HG02759 (cell line): ENCODE measurements at regions not wholly inside any gene's neighbourhood (a gene's known extent, or its start where the extent isn't known, plus 50 kb on each side); places are given as distances from the start of the nearest gene placed in this dataset.
"Not testable (repeated sequence)": the region's sequence is repeated elsewhere in the genome, so short reads cannot be mapped to it uniquely, and the experiment has no call there.

Experiments used
- ATAC-seq: cut with Tn5 transposase; IDR thresholded peaks from one replicate; pipeline ENCODE4 v1.9.1; 2021; ENCODE audit warnings: mild to moderate bottlenecking, moderate library complexity; ENCODE audit not compliant: unreplicated experiment

DNA sequence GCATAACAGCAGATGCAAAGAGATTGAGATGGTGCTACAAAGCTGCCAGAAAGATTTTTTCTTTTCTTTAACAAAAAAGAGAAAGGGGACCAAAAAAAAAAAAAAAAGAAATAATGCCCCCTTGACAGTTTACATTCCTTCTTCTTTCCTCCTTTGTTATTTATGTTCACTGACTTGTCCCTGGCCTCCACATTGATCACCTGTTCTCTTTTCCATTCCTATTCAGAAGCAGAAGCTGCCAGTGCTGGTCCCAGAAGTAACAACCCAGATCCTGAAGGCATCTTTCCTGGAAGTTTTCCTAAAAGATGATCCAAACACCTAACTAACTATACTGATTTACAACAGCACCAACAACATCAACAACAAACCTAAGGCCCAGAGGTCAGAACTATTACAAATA, 728.1 kb downstream of the KCNJ2 start:
- ATAC-seq, result no peak

DNA sequence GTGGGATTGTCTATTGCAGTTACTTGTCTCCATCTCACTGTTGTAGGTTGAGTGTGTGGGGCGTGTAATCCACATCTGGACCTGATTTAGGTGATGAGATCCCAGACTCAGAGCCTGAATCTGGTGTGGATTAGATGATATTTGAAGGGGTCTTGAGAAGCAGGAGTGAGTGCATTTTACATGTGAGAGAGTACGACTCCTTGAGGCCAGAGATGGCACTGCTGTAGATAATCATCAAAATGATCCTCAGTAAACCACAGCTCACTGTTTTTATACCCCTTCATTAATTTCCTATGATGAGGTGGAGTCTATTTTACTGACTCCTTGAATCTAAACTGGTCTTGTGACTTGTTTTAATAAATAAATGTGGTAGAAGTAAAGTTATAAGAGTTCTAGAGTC, 732.5 kb downstream of the KCNJ2 start:
- ATAC-seq, result no peak

DNA sequence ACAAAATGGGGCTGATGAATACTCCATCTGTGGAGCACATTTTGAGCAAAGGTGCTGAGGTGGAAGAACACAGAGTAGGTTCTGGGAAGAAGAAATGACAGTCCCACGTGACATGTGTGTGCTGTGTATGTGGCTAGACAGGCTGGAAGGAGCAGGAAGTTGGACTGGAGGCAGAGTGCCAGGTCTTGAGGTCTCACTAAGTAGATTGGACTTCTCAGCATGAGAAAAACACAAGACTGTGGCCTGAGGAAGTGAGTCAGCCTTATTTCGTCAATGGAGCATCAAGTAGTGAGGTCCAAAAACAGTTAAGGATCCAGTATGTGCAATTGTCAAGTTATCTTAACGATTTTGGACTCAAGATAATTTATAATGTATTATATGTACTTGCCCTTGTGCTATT, 736.5 kb downstream of the KCNJ2 start:
- no peak for ATAC-seq

DNA sequence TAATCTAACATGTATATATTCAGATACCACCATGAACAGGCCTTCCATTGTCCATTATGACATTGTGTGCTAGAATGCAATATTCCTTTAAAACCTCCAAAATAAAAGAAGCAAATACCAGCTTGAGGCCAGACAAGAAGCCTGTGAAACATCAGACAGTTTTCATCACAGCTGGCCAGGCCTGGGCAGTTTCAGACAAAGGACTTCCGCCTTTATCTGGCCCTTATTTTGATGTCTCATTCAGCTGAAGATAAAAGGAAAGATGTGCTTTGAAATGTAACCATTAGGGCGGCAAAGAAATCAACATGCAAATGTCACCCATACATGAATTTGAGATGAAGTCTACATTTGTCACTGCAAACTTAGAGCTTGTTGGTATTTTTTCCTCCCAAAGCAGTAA, 737.5 kb downstream of the KCNJ2 start:
- ATAC-seq, result no peak

DNA sequence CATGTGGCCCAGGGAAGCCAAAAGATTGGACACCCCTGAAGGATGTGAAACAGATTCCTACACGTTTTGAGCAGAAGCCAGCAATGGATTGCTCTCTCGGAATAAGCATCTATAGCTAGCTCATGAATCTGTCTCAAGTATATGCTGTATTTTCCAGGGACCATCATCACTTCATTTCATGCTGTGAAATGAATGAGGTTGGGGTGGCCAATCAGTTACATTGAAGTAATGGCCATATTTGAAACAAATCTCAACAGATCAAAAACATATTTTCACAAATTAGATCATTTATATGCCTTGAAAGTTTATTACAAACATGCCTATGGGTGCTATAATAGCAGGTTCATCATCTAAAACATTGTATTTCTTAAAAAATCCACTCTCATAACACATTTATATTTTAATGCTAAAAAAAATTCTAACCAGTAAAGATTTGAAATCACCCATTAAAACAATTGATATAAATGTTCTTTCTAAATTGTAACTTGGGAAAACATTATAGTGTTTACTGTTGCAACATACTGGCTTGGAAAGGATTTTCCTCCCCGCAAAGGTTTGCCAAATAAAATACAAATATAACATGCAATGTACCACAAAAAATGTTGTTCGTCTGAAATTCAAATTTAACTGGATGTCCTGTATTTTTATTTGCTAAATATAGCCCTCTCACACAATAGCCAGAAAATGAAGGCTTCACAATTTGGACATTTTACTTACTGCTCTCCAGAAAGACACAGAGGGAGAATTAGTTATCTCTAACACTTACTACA, 743.6 kb downstream of the KCNJ2 start:
- ATAC-seq, result no peak

DNA sequence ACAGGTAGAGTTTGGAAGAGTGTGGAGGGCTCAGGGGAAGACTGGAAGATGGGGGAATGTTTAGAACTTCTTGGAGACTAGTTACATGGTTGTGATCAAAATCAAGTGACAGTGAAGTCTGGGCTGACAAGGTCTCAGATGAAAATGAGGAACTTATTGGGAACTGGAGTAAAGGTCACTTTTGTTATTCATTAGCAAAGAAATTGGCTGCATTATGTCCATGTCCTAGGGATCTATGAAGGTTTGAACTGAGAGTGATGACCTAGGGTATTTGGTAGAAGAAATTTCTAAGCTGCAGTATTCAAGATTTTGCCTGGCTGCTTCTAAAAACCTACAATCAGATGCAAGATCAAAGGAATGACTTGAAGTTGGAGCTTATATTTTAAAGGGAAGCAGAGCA, 747.1 kb downstream of the KCNJ2 start:
- no peak for ATAC-seq

DNA sequence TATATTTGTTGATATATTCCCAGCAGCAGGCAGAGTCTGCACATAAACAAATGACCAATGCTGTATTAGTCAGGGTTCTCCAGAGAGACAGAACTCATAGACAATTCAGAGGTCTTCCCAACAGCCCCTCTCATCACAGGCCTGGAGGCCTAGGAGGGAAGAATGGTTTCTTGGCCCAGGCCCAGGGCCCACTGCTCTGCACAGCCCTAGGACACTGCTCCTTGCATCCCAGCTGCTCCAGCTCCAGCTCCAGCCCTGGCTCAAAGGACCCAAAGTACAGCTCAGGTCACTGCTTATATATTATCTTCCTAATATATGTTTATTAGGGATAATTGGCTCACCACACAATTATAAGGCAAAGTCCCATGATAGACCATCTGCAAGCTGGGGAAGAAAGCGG, 749.9 kb downstream of the KCNJ2 start:
- ATAC-seq, result no peak

DNA sequence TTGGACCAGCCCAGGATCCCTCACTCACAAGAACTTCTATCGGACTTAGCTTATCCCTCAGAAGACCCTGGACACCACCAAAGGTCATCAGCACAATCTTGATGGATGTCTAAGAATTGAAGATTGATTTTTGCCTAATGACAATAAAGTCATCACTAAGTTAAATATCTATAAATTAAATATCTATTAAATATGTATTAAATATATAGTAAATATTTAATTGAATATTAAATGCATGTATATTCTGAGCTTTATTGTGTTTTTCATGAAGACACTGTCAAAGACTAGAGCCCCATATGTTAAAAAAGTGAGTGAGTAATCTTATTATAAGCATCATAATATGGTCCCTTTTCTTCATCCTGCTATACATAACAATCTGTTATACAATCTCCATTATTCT, 751.1 kb downstream of the KCNJ2 start:
- no peak for ATAC-seq

DNA sequence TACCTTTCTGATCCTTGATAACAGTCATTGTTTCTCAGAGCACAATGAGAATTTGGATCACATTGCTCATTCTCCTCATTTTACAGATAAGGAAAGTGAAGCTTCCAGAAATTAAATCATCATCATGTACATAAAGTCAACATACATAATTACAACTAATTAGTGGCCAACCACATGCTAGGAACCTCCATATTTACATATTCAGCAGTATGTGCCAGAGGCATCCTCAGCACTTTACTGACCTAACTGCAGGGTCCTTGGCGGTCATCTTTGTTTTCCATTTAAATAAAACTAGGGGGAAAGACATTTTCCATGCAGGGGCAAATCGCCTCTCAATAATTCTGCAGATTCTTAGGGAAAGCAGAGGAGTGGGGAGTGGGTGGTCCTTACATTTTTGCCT, 752.9 kb downstream of the KCNJ2 start:
- no peak for ATAC-seq

DNA sequence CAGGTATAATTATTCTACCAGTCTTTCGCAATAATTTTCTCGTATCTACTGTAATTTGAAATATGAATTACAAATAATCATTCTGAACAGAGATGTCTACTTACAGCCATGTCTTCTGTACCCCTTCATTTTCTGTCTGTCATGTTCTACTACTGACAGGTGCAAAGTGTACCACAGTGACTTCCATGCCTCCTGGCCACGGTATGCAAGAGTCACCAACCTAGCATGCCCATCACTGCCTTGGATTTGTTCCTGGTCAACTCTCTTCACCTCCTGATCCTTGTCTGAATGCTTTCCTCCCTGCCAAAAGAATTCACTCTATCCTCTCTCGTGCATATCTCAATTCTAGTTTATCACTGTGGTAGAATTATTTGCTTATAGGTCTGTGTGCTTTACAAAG, 755.4 kb downstream of the KCNJ2 start:
- ATAC-seq, result no peak

DNA sequence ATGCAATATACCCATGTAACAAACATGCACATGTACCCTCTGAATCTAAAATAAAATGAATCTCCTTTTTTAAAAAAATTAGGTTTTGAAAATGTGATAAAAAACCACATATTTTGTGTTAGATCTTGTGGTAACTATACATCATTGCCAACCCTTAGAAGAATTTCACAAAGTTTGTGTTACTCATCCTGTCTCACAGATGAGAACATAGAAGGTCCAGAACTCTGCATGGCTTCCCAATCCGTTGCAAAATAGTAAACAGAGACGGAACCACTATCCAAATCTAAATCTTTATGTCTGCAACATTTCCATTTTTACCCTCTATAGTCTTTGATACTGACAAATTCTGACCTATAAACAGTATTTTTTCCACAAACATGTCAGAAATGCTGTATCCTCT, 759.9 kb downstream of the KCNJ2 start:
- ATAC-seq, result no peak

DNA sequence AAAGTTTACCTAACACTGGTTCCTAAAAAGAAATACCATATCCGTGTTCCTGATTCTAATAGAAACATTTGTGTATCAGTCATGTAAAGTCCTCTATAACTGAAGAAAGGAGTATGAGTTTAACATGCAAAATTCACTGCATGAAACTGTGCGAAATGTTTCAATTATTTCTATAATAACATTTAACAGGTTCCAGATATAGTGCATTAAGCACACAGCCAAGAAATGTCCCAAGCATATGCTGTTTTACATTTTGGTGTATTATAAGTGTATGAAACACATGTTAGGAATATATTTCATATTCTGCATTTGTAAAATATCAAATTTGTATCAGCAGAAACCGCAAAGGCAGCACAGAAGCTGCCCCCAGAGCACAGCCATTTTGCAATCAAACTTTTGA, 764.9 kb downstream of the KCNJ2 start:
- ATAC-seq, result no peak

DNA sequence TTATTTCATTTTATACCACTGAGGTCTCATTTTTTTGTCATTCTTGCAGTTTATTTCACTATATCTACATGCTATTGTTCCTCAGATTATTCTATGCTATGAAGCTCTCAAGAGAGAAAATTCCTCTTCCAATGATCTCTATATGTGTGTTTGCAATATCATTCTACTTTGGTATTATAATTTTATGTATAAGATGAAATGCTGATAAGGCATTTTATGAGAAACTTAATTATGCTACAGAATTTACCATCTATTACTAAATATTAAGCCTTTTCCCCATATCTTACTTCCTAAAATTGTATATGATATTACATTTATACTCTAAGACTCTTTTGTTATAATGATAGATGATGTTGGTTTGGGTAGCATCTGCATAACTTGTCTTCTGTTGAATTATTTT, 765.5 kb downstream of the KCNJ2 start:
- ATAC-seq, result no peak

DNA sequence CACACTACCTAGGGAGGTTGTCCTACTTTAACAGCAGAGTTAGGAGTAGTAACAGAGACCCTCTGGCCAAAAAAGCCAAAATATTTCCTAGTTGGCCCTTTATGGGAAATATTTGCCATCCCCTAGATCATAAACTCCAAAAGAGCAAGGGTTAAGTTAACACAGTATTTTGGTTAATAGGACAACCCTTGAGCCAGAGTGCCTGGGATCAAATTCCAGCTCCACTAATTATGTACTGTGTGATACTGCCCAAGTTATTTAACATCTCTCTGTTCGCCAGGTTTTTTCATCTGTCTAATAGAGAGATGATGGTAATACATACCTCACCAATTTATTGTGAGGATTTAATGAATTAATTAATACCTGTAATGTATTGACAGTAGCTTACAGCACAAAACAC, 767.4 kb downstream of the KCNJ2 start:
- ATAC-seq, result no peak

DNA sequence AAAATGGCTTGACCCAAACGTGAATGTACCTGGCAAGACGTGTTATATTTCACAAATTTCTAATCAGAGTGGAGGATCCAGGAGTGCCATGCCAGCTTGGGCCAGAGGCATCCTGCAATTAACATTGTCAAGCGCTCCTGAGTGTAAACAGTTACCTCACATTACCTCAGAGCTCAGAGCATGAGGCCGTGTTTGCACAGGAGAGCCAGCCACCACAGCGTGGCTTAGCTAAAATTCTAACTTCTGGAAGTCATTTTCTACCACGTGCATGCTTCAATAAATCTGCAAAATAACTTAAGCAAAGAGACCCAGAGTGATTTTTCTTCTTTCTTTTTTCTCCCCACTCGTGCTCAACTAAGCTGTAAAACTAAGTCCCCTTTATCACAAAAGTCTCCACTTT, 769.0 kb downstream of the KCNJ2 start:
- no peak for ATAC-seq

DNA sequence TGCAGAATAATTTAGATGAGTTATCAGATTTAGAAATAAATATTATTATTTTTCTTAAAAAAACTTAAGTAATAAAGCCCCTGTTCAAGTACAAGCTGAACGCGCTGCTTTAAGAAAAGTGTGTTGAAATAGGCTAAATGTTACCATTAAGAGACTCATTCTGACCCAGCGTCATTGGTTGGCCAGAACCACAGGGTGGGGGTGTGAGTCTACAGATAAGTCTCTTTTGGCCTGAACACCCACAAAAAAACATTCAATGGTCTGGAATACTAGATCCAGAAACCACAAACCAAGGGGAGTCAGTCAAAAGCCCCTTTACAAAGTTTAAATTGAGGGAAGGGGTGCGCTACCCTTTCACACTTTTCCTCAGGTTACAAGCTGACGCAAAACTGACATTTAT, 776.1 kb downstream of the KCNJ2 start:
- no peak for ATAC-seq

DNA sequence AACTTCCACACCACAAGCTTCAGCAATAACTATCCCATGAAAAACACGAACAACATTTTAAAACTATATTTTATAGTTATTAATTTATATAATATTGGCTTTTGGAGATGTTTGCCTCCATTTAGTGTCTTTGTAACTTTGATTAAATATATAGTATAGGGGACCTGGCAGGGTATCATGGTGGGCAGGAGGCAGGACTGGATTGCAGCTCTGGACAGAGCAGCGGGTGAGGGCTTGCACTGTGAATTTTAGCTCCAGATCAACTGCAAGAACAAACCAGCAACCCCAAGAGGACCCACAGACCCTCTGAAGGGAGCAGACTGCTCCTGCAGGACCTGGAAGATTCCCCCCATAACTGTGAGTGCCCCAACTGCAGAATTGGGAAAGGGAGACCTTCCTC, 777.9 kb downstream of the KCNJ2 start:
- no peak for ATAC-seq

DNA sequence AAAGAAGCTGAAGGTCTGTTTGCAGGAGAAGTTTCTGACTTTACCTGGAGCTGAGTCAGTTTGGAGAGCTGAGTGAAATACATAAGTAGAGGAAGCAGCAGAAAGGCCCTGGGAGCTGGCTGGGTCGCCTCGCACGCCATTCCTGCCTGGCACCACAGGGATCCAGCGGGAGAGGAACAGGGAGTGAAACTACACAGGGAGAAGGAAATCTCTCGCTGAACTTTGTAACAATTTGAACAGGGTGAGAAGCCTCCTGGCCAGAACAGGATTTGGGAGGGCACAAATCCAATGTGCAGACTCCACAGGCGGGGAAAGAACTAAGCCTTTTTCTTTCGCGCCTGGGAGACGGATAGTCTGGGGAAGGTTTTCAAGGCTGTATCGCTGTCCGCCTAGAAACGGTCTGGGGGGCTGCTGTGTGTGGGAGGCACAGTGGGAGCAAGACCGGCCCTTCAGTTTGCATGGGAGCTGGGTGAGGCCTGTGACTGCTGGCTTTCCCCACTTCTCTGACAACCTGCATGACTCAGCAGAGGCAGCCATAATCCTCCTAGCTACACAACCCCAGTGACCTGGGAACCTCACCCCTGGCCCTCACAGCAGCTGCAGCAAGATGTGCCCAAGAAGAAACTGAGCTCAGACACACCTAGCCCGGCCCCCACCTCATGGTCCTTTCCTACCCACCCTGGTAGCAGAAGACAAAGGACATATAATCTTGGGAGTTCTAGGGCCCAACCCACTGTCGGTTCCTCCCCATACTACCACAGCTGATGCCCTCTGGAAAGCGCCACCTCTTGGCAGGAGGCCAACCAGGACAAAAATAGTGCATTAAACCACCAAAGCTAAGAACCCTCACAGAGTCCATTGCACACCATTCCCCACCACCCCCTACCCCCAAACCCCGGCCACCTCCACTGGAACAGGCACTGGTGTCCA, 778.6 kb downstream of the KCNJ2 start:
- ATAC-seq, result no peak

DNA sequence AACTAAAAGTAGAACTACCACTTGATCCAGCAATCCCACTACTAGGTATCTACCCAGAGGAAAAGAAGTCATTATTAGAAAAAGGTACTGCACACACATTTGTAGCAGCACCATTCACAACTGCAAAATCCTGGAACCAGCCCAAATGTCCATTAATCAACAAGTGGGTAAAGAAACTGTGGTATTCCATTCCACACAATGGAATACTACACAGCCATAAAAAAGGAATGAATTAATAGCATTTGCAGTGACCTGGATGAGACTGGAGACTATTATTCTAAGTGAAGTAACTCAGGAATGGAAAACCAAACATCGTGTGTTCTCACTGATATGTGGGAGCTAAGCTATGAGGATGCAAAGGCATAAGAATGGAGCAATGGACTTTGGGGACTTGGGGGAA, 783.8 kb downstream of the KCNJ2 start:
- ATAC-seq, result not testable (repeated sequence)

DNA sequence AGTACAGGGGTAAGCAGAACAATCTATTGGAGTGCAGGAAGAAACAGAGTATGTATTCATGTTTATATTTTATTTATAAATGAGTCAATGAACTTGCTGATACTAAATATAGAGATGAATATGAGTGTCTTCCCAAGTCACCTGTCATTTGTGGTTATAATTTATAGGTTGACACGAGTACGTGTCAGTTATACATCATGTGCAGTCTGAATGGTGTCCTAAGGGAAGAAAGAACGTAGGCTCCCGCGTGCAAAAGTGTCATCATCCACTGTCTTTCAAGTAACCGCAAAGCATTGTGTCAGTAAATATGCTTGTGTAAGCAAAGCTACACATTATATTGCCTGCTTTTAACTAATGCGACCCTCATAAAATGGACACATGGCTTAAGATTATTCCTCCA, 786.1 kb downstream of the KCNJ2 start:
- no peak for ATAC-seq

DNA sequence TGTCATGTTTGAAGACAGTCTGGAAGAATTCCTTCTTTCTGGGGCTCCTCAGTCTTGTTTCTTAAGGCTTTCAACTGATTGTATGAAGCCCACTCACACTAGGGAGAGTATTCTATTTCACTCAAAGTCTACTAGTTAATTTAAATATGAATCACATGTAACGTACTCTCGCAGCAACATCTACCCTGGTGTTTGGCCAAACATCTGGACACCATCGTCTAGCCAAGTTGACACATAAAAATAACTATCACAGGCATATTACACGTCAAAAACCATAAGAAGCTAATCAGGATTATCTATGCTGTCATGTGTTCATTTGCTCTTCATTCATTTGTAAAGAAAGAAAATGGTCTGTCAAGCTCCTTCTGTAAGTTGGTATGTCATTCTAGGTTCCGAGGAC, 787.4 kb downstream of the KCNJ2 start:
- ATAC-seq, result no peak

DNA sequence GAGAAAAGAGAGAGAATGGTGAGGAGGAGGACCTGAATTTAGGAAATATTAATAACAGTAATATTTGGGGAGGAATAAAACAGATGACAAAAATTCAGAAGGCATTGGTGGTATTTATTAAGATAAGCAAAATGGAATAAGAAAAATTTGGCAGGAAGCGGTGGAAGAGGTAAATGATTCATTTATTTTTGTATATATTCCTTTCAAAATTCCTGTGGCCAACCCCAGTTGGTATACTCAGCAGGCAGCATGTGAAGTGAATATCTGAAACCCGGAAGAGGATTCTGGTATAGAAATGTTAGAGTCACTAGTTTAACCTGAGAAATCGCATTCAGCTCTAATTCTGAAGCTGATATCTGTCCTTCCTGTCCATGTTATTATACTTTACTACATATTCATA, 792.0 kb downstream of the KCNJ2 start:
- no peak for ATAC-seq
